ENCODE measurements at regions not wholly inside any gene's neighbourhood (a gene's known extent, or its start where the extent isn't known, plus 50 kb on each side); places are given as distances from the start of the nearest gene placed in this dataset.

GRCh38 chr1:10897981-10898728 is 101.7 kb upstream of the CASZ1 start:
- no peak for DNase-seq

- DNase-seq, result no peak
Observed at GRCh38 chr1:10898921-10899320, 102.5 kb upstream of the CASZ1 start.

GRCh38 chr1:10899490-10900250 is 103.2 kb upstream of the CASZ1 start:
- no peak for DNase-seq

- no peak for DNase-seq
Observed at GRCh38 chr1:10900251-10900651, 103.8 kb upstream of the CASZ1 start.

- DNase-seq, result no peak
Observed at GRCh38 chr1:10900691-10901090, 104.2 kb upstream of the CASZ1 start.

DNA sequence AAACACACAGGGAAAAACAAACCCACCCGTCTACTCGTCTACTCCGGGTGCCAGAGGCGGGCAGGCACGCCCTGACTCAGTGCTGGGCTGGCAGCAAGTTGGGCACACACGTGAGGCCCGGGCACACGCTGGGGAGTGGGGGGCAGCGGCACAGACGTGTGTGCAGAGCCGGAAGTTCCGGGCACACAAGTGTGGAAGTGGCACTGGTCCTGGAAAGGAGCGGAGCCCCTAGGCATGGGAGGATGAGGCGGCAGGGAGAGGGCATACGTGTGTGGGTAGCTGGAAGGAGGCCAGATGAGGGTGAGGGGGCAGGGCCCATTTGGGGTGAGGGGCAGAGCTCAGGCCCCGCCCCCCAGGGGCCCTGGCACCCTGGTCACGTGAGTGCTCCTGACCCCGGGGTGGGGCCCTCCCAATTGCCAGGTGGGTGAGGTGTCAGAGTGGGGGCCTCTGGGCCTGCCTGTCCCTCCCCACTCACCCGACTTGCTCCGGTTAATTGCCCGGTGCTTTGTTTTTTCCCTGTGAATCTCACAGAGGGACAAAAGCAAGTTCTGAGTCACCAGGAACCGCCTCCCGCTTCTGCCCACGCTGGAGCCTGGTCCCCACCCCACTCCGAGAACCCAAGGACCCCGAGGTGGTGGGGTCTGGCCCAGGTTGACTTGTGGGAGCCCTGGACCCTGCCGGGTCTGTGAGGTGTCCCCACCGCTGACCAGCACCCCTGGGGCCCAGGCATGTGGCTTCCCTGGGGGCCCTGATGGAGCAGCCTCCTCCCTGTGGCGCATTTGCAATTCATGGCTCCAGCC is 104.8 kb upstream of the CASZ1 start:
- DNase-seq, result no peak

DNA sequence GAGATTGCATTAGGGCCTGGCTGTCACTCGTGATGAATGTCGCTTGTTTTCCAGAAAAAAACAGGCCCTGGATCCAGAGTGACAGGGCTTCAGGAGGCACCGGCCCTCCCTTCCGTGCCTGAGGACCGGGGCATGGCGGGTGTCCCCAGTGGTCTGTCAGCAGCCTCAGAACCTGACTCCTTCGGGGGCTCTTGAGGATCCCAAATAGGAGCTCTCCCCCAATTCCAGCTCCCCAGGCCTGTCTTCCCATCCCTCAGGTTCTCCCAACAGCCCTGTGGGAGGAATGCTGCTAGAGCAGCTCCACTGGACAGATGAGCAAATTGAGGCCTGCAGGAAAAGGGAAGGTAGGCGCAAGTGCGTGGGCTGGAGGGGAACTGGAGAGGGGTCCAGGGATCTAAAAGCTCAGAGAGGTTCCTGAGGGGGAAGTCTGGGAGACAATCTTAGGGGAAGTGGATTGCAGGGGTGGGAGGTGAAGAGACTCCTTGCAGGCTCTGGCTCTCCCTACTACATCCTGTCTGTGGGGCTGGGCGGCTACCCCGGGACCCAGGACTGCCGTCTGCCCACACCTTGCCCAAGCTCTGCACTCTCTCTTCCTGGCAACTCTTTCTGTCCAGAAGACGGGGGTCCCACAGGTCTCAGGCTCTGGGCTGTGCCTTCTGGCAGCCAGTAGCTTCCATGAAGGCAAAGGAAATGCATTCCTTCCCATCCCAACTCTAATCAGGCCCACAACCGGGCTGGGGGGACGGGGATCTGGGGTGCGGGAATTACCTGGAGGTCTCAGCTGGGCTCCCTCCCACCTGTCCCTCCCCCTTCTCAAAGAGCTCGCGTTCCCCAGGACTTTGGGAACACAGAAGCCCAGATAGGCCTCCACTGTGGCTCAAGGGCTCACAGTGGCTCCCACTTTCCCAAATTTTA is 105.7 kb upstream of the CASZ1 start:
- DNase-seq, result no peak

DNA sequence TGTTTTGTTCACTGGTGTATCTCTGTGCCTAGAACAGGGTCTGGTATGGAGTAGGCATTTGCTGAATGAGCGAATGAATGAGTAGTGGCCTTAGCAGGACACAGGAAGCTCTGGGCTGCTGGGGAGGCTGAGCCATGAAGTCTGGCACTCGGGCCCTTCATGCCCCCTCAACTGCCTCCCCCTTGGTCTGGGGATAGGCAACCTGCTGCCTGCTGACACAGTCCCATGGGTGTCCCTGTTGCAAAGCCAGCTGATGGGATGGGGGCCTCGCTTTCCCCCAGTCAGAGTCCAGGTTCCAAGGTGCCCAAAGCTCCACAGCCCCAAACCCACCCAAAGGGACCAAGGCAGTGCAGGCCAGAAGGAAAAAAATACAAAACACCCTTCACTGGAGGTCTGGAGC is 107.0 kb upstream of the CASZ1 start:
- no peak for DNase-seq

- no peak for DNase-seq
Observed at GRCh38 chr1:10903821-10904220, 107.4 kb upstream of the CASZ1 start.

- no peak for DNase-seq
Observed at GRCh38 chr1:10904396-10905358, 107.8 kb upstream of the TARDBP start.

DNA sequence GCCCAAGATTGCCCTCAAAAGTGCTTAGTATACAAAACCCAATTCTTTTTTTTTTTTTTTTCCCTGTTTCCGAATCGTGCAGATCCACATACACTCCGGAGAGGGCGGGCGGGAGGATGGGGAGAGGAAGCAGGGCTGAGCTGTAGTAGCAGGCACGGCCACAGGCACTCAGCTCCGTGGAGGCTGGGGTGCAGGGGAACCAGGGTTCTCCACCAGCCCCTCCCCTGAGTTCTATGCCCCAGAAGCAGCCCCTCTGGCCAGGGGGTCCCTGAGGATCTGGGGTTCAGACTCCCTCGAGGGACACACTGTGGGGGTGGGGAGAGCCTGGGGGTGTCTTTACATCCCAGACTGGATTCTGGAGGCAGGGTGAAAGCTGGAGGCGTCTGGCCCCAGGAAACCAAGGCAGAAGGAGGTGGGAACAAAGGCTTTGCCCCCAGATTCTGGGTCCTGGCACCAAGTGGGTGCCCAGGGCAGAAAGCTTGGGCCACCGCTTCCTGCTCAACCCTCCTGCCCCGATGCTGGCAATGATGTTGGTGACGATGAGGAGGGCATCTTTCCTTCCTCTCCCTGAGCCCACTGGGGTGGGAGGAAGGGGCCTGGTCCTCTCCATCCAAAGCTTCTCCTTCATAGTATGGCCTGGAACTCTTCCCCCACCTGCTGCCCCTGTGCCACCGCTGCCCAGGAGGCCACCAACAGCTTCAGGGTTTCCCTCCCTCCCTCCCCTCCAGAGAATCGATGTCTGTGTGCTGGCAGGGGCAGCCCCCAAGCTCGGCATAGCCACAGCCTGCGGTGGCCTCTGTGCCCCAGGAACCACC is 106.4 kb upstream of the TARDBP start:
- DNase-seq, result no peak

DNA sequence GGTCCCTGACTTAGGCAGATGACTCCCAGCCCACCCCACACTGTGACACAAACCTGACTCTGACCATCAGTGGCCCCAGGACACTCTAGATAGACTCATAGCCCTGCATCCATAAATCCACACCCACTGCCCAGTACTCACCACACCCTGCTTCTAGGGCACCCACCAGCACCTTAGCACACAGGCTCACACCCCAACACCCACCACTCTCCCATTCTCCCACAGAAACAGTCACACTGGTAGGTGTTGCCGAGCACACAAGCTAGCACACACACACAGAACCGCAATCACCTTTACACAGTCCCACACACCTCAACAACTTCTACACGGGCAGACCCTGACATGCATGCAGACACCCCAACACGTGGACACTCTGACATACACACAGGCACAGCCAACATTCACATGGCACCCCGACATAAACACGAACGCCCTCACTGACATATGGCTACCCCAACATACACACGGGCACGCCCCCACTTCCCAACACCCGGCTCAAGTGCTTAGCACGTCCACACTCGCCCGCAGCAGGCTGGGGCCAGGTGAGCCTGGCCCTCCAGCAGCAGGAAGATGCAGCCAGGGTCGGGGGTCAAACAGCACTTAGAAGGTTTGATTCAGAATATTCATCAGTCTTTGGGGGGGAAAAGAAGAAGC is 105.5 kb upstream of the TARDBP start:
- DNase-seq, result no peak

DNA sequence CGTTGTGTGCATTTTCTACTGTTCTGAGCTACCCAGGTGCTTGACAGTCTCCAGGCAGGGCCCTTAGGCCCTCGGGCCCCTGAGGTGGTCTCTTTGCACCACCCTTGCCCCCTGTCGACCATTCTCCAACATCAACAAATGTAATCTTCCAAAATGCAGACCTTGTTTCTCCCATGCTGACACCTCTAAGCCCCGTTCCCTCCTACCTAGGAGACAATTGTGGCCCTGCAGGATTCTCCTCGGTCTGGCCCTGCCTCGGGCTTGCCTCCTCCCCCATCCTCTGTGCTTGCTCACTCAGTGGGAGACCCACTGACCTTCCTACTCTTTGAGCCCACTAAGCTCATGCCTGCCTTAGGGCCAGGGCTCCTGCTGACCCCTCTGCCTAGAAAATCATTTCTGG is 104.2 kb upstream of the TARDBP start:
- DNase-seq, result no peak

DNA sequence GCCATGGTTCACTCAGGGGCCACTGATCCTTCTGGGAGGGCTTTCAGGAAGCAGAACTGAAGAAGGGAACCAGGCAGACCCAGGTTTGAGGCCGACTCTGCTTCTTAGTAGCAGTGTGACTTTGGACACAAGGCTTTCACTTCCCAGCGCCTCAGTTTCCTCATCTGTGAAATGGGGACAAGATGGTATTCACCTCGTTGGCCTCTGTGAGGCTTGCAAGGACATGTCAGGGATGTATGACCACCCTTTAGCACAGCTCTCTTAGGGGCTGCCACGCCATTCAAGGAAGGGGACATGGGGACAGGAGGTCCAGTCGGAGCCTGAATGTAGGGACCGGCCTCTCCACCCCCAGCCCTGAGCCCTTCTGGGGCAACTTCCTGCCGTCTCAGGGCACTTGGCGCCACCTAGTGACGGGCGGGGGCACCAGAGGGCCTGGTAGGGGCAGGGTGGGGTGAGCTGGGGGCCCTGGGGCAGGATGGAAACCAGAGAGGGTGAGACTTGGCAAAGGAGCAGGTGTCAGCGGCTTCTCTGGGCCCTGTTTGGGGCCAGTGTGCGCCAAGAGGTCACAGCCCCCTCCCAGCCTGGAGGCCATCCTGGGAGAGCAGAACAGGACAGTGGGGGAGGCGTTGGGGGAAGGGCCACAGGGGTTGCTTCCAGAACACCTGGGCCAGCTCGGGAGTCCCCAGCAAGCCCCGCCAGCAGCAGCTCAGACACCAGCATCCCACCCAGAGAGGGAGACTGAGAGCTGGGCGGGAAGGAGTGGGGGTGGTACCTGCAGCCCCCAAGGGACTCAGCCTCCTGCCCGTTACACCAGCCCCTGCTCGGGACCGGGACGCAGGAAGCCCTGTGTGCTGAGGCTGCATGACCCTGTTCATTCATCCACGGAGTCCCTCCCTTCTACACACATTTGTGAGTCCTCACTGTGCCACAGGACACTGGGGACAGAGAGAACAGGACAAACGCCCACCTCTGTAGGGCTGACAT is 102.5 kb upstream of the TARDBP start:
- DNase-seq, result no peak

DNA sequence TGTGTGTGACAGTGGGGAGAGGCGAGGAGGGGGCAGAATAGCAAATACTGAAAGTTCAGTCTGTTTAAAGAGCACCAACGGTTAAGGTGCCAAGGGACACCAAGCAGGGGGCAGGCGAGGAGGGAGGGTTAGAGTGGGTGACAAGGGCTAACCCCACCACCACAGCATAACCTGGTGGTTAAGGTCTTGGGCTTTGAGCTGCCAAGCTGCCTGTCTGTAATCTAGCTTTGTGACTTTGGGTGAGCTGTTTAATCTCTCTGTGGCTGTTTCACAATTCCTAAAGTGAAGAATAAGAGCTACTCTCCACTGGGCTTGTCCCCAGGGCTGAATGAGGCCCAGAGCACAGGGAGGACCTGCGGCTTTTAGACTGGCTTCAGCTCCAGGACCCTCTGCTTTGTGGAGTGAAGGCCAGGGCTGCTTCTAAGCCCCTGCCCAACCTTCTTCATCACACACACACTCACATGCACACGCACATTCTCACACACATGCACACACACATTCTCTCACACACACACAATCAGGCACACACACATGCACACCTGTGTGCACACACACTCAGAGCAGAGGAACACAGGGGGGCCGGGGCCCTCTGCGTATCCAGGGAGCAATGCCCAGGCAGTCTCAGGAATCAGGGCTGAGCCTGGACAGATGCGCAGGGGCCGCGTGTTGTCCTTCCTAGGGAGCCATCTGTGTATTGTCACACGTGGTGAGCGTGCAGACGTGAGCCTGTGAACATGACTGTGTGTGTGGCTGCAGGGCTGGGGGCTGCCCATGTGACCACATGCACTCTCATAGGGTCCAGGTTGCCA is 101.6 kb upstream of the TARDBP start:
- DNase-seq, result no peak

DNA sequence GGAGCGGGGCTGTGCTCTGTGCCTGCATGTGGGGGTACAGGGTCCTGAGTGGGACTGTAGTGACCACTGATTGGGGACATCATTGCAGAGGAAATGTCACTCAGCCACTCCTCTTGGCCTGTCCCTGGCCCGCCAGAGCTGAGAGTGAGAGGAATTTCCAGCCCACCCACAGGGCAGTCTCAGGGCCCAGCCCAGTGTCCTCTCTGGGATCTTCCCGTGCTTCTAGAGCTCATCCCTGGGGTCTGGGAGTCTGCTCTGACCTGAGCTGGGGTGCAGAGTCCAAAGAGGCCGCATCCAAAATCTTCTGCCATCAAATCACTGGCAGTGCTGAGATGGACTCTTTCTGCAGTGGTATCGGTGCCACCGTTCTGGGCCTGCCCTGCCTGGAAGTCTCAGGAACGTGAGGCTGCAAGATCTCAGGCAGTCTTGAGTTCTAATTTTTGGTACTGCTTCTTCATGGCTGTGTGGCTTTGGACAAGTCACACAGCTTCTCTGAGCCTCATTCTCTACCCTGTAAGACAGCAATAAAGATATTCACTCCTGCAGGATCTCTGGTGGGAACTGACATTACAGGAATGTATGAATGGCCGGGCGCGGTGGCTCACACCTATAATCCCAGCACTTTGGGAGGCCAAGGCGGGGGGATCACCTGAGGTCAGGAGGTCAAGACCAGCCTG is 100.8 kb upstream of the TARDBP start:
- no peak for DNase-seq

- no peak for DNase-seq
Observed at GRCh38 chr1:10912441-10912840, 100.0 kb upstream of the TARDBP start.

All from amniotic stem cell (primary cell).